Activated CD4-positive, alpha-beta T cell treated with anti-CD3 and anti-CD28 coated beads, Interleukin-2, amount 50 U/mL, for 16 hours (primary cell): ENCODE measurements at regions not wholly inside any gene's neighbourhood (a gene's known extent, or its start where the extent isn't known, plus 50 kb on each side); places are given as distances from the start of the nearest gene placed in this dataset.

Experiments
- DNase-seq: peaks from one replicate; pipeline ENCODE4 v3.0.0-alpha.2; 2020

- DNase-seq = no peak
Measured at GRCh38 chr5:54705994-54706653, 188.6 kb downstream of the SNX18 start.

- DNase-seq = no peak
Measured at GRCh38 chr5:54704825-54705224, 187.3 kb downstream of the SNX18 start.

- DNase-seq = no peak
Measured at GRCh38 chr5:54704333-54704732, 186.8 kb downstream of the SNX18 start.

- no peak for DNase-seq
Measured at GRCh38 chr5:54703565-54704255, 186.2 kb downstream of the SNX18 start.

GRCh38 chr5:54703133-54703532, 185.6 kb downstream of the SNX18 start:
- DNase-seq = no peak

- no peak for DNase-seq
Measured at GRCh38 chr5:54702470-54702869, 184.9 kb downstream of the SNX18 start.

GRCh38 chr5:54700986-54701578, 183.5 kb downstream of the SNX18 start:
- no peak for DNase-seq

- no peak for DNase-seq
Measured at GRCh38 chr5:54696931-54697330, 179.4 kb downstream of the SNX18 start.

GRCh38 chr5:54696346-54696745, 178.8 kb downstream of the SNX18 start:
- no peak for DNase-seq

GRCh38 chr5:54695198-54695966, 177.8 kb downstream of the SNX18 start:
- DNase-seq = no peak

GRCh38 chr5:54693936-54694657, 176.5 kb downstream of the SNX18 start:
- no peak for DNase-seq

- no peak for DNase-seq
Measured at GRCh38 chr5:54692631-54693030, 175.1 kb downstream of the SNX18 start.

GRCh38 chr5:54691656-54692055, 174.1 kb downstream of the SNX18 start:
- DNase-seq = no peak

- DNase-seq = no peak
Measured at GRCh38 chr5:54689411-54690251, 172.1 kb downstream of the SNX18 start.

- no peak for DNase-seq
Measured at GRCh38 chr5:54680998-54681397, 163.4 kb downstream of the SNX18 start.

- DNase-seq = no peak
Measured at GRCh38 chr5:54679686-54680085, 162.1 kb downstream of the SNX18 start.

- no peak for DNase-seq
Measured at GRCh38 chr5:54678737-54679136, 161.2 kb downstream of the SNX18 start.

- DNase-seq = no peak
Measured at GRCh38 chr5:54676481-54677340, 159.2 kb downstream of the SNX18 start.

- DNase-seq = peak; percentile 48
Measured at GRCh38 chr5:54673523-54674225, 156.1 kb downstream of the SNX18 start.

GRCh38 chr5:54672871-54673270, 155.3 kb downstream of the SNX18 start:
- no peak for DNase-seq
